ENCODE measurements at regions not wholly inside any gene's neighbourhood (a gene's known extent, or its start where the extent isn't known, plus 50 kb on each side); places are given as distances from the start of the nearest gene placed in this dataset.
A peak's percentile ranks its signal among the peaks of the same experiment; 100 is the strongest.

DNA sequence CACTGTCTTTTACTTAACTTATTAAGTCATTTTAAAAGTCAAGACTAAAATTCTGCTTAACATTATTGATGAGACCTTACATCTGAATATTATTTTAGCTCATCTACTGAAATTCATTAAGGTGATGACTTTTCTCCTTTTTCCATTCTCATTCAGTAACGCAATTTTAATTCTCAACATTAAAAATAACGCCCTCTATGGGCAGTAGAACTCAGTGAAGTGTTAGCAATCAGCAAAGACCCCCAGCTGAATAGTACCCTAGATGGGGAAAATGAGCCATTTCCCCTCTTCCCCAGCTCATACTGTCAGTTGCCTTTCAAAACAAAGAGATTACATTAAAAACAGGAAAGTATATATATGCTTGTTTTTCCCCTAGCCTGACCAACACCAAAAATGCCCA lies 203.3 kb downstream of the NR4A2 start:
- intact Hi-C loops (cut with micrococcal nuclease; ENCODE audit: unreplicated experiment) = no loop called here
- H3K4me2 ChIP-seq (ENCODE audit: low read length) = no peak overlapping the region
- H3K36me3 ChIP-seq (ENCODE audit: insufficient read depth, low read length) = no peaks in the 10 kb centered on the region
- no peaks in the 10 kb centered on the region for H3K9me3 ChIP-seq (ENCODE audit: low read length)
- BruUV-seq (replicated peaks) = no TSS peak
- no peak for TF ChIP-seq EZH2phosphoT487 (IDR thresholded peaks at IDR 0.05; ENCODE audit: borderline replicate concordance, low read depth, low read length)
- peak; percentile 65; the same call in 1 of the 2 replicates for TF ChIP-seq CTCF (conservative IDR thresholded peaks at IDR 0.05; ENCODE audit: low read length)
- no peak for DNase-seq (ENCODE audit: low spot score)
- H3K4me1 ChIP-seq (ENCODE audit: insufficient read depth, low read length, poor library complexity, severe bottlenecking) = no peaks in the 10 kb centered on the region
- H3K79me2 ChIP-seq (ENCODE audit: insufficient read depth, low read depth, low read length) = no peaks in the 10 kb centered on the region; the same call in 1 of the 2 replicates
- POLR2A ChIA-PET = no interaction called here
- no peak overlapping the region for H3K27ac ChIP-seq (ENCODE audit: low read depth, low read length, poor library complexity, severe bottlenecking)
- no peaks in the 10 kb centered on the region for H3K9me2 ChIP-seq (ENCODE audit: insufficient read depth, low read length)
- H3K4me3 ChIP-seq (ENCODE audit: low read depth, low read length, poor library complexity, severe bottlenecking) = no peak overlapping the region
- CTCF ChIA-PET (ENCODE audit: unreplicated experiment) = no interaction called here
- no peak overlapping the region for H2AFZ ChIP-seq (ENCODE audit: low read length)
- H4K20me1 ChIP-seq (ENCODE audit: insufficient read depth, low read length) = no peaks in the 10 kb centered on the region

GRCh38 chr2:156125018-156125417 lies 207.5 kb downstream of the NR4A2 start:
- H2AFZ ChIP-seq (ENCODE audit: low read length) = no peak overlapping the region

More at GRCh38 chr2:156125018-156125417, 207.5 kb downstream of the NR4A2 start:
- H3K36me3 ChIP-seq (ENCODE audit: insufficient read depth, low read length) = no peaks in the 10 kb centered on the region
- intact Hi-C loops (cut with micrococcal nuclease; ENCODE audit: unreplicated experiment) = no loop called here
- TF ChIP-seq CTCF (conservative IDR thresholded peaks at IDR 0.05; ENCODE audit: low read length) (no peak), EZH2phosphoT487 (IDR thresholded peaks at IDR 0.05; ENCODE audit: borderline replicate concordance, low read depth, low read length) (no peak)
- no peak overlapping the region for H3K27ac ChIP-seq (ENCODE audit: low read depth, low read length, poor library complexity, severe bottlenecking)
- no peak for DNase-seq (ENCODE audit: low spot score)
- H3K9me2 ChIP-seq (ENCODE audit: insufficient read depth, low read length) = no peaks in the 10 kb centered on the region
- ChIA-PET CTCF (ENCODE audit: unreplicated experiment) (no interaction called here), POLR2A (interaction anchor here (2.7 kb wide), 1 partner anchor 9 kb away, joined by 14 read pairs; no protein-coding TSS in a partner anchor)
- no peaks in the 10 kb centered on the region for H4K20me1 ChIP-seq (ENCODE audit: insufficient read depth, low read length)
- no peaks in the 10 kb centered on the region for H3K4me1 ChIP-seq (ENCODE audit: insufficient read depth, low read length, poor library complexity, severe bottlenecking)
- no TSS peak for BruUV-seq (replicated peaks)
- H3K4me3 ChIP-seq (ENCODE audit: low read depth, low read length, poor library complexity, severe bottlenecking) = no peak overlapping the region
- no peaks in the 10 kb centered on the region for H3K9me3 ChIP-seq (ENCODE audit: low read length)
- H3K79me2 ChIP-seq (ENCODE audit: insufficient read depth, low read depth, low read length) = no peaks in the 10 kb centered on the region; the same call in 1 of the 2 replicates
- H3K4me2 ChIP-seq (ENCODE audit: low read length) = no peak overlapping the region
